ENCODE measurements at regions not wholly inside any gene's neighbourhood (a gene's known extent, or its start where the extent isn't known, plus 50 kb on each side); places are given as distances from the start of the nearest gene placed in this dataset.

DNA sequence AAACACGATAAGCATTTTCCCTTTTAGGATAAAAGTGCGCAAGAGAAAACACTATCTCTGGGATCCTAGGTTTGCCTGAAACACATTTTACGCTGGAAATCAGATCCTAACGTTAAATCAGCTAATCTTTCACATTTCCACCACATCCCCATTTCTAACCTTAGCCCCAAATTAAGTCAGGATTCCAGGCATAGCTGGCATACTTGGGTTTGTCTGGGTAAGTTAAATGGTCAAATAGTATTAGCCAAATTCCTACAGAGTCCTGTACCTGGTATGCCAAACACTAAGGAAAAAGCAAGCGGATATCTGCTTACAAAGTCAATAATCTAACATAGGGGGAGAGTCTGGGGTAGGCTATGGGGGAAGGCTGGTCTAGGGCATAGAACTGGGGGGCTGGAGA lies 557.4 kb upstream of the ZFHX3 start:
- Histone ChIP-seq H3K9me3 (ENCODE audit: control insufficient read depth, insufficient read depth, low read depth, low read length) (no peaks in the 10 kb centered on the region), H3K4me3 (ENCODE audit: low read depth in 2 of 2, low read length in 2 of 2) (no peak overlapping the region), H3K27ac (ENCODE audit: low read length) (no peak overlapping the region), H3K4me1 (ENCODE audit: control insufficient read depth, insufficient read depth, low read length) (no peaks in the 10 kb centered on the region), H3K27me3 (ENCODE audit: control insufficient read depth, insufficient read depth, low read length) (peaks cover 7% of the 10 kb centered on the region), H3K36me3 (ENCODE audit: control insufficient read depth, insufficient read depth, low read length) (no peaks in the 10 kb centered on the region)
- in situ Hi-C loops (cut with HindIII; ENCODE audit: low pct_unique_long_range_greater_than_20kb, low sequenced_read_pairs): no loop called here
- TF ChIP-seq REST (IDR thresholded peaks at IDR 0.05; ENCODE audit: insufficient read depth in 1 of 2, low read depth in 2 of 2, low read length in 1 of 2) (no peak), POLR2AphosphoS5 (IDR thresholded peaks at IDR 0.05; ENCODE audit: low read depth, low read length) (no peak), SIN3A (IDR thresholded peaks at IDR 0.05; ENCODE audit: borderline replicate concordance, insufficient read depth, low read depth, low read length) (no peak), TCF7L2 (IDR thresholded peaks at IDR 0.05; ENCODE audit: low read depth, low read length) (no peak)
- TF ChIP-seq, protein P1, sequence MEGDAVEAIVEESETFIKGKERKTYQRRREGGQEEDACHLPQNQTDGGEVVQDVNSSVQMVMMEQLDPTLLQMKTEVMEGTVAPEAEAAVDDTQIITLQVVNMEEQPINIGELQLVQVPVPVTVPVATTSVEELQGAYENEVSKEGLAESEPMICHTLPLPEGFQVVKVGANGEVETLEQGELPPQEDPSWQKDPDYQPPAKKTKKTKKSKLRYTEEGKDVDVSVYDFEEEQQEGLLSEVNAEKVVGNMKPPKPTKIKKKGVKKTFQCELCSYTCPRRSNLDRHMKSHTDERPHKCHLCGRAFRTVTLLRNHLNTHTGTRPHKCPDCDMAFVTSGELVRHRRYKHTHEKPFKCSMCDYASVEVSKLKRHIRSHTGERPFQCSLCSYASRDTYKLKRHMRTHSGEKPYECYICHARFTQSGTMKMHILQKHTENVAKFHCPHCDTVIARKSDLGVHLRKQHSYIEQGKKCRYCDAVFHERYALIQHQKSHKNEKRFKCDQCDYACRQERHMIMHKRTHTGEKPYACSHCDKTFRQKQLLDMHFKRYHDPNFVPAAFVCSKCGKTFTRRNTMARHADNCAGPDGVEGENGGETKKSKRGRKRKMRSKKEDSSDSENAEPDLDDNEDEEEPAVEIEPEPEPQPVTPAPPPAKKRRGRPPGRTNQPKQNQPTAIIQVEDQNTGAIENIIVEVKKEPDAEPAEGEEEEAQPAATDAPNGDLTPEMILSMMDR (IDR thresholded peaks at IDR 0.05): no peak
- BruUV-seq (replicated peaks): no TSS peak
- CTCF ChIA-PET: no interaction called here
- DNase-seq (ENCODE audit: low read depth, low spot score) (no peak), ATAC-seq (no peak)
- intact Hi-C loops (cut with micrococcal nuclease; ENCODE audit: unreplicated experiment): no loop called here
- POLR2A ChIA-PET: no interaction called here

DNA sequence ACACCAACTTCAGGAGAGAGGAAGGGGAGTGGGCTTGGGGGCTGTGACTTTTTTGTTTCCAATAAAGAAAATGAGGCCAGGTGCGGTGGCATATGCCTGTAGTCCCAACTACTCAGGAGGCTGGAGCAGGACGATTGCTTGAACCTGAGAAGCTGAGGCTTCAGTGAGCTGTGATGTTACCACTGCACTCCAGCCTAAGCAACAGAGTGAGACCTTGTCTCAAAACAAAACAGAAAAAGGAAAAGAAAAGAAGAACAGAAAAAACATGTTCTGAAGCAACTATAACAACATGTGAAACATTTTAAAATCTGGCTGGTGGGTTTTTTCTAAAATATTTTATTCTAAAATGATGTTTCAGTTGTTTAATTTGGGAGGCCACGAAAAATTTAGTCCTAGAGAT lies 554.0 kb upstream of the ZFHX3 start:
- DNase-seq (ENCODE audit: low read depth, low spot score): no peak
- no peak overlapping the region for H3K27ac ChIP-seq (ENCODE audit: low read length)
- POLR2A ChIA-PET: no interaction called here
- BruUV-seq (replicated peaks): no TSS peak
- no peaks in the 10 kb centered on the region for H3K4me1 ChIP-seq (ENCODE audit: control insufficient read depth, insufficient read depth, low read length)
- no peaks in the 10 kb centered on the region for H3K36me3 ChIP-seq (ENCODE audit: control insufficient read depth, insufficient read depth, low read length)
- H3K9me3 ChIP-seq (ENCODE audit: control insufficient read depth, insufficient read depth, low read depth, low read length): no peaks in the 10 kb centered on the region
- no peak overlapping the region for H3K4me3 ChIP-seq (ENCODE audit: low read depth in 2 of 2, low read length in 2 of 2)
- in situ Hi-C loops (cut with HindIII; ENCODE audit: low pct_unique_long_range_greater_than_20kb, low sequenced_read_pairs) (no loop called here), intact Hi-C loops (cut with micrococcal nuclease; ENCODE audit: unreplicated experiment) (no loop called here)
- CTCF ChIA-PET: no interaction called here
- no peak for TF ChIP-seq REST (IDR thresholded peaks at IDR 0.05; ENCODE audit: insufficient read depth in 1 of 2, low read depth in 2 of 2, low read length in 1 of 2)
- no peak for TF ChIP-seq SIN3A (IDR thresholded peaks at IDR 0.05; ENCODE audit: borderline replicate concordance, insufficient read depth, low read depth, low read length)
- TF ChIP-seq, protein P1 (IDR thresholded peaks at IDR 0.05): no peak
- no peak for TF ChIP-seq TCF7L2 (IDR thresholded peaks at IDR 0.05; ENCODE audit: low read depth, low read length)
- no peak for TF ChIP-seq POLR2AphosphoS5 (IDR thresholded peaks at IDR 0.05; ENCODE audit: low read depth, low read length)
- H3K27me3 ChIP-seq (ENCODE audit: control insufficient read depth, insufficient read depth, low read length): no peaks in the 10 kb centered on the region
- no peak for ATAC-seq

Measured in Panc1 (cell line).